Activated T-cell treated with anti-CD3 and anti-CD28 coated beads, Interleukin-2, amount 50 U/mL, for 24 hours (primary cell): ENCODE measurements at regions not wholly inside any gene's neighbourhood (a gene's known extent, or its start where the extent isn't known, plus 50 kb on each side); places are given as distances from the start of the nearest gene placed in this dataset.

Experiments used
- DNase-seq: peaks from one replicate; pipeline ENCODE4 v3.0.0-alpha.2; 2020
- H3K27ac Mint-ChIP-seq: 2 replicates; pipeline ENCODE4 v1.8.0; 2020; ENCODE audit warnings: mild to moderate bottlenecking, mixed read lengths
- H3K27me3 Mint-ChIP-seq: 2 replicates; pipeline ENCODE4 v1.8.0; 2020; ENCODE audit warnings: mixed read lengths
- H3K36me3 Mint-ChIP-seq: 2 replicates; pipeline ENCODE4 v1.8.0; 2020; ENCODE audit warnings: low read depth, mixed read lengths
- H3K4me1 Mint-ChIP-seq: 2 replicates; pipeline ENCODE4 v1.8.0; 2020; ENCODE audit warnings: low read depth, mixed read lengths
- H3K4me3 Mint-ChIP-seq: 2 replicates; pipeline ENCODE4 v1.8.0; 2020; ENCODE audit warnings: mild to moderate bottlenecking, moderate library complexity, mixed read lengths
- H3K9me3 Mint-ChIP-seq: 2 replicates; pipeline ENCODE4 v1.8.0; 2020; ENCODE audit warnings: mixed read lengths

DNA sequence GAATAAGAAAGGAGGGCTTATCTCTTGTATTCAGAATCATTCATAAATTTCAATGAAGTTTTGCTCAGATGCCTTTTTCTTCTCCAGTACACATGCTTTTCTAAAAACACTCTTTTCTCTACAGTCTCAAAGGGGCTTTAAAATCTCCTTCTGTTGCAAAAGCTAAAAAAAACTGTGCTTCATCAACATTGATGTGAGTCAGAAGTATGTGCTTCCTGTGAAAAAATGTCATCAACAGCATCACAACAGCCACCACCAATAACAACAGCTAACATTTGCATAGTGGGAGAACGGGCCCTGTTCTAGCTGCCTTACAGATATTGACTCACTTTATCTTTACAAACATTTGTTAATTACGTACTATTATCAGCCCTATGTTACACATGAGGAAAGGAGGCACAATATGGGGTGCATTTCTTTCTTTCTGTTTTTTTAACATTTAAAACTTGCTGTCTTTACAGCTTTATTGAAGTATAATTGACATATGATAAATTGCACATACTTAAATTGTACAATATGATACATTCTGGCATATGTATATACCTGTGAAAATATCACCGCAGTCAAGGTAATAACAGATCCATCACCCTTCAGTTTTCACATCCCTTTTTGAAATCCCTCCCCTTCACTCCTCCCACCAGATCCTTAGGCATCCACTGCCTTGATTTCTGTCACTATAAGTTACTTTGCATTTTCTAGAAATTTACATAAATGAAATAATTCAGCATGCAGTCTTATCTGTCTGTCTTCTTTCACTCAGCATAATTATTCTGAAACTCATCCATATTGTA is 1605.4 kb upstream of the LRRTM3 start:
- Mint-ChIP-seq H3K9me3 (peaks cover 3% of the 10 kb centered on the region), H3K4me1 (no peaks in the 10 kb centered on the region), H3K4me3 (no peak overlapping the region), H3K36me3 (no peaks in the 10 kb centered on the region), H3K27me3 (no peaks in the 10 kb centered on the region), H3K27ac (no peak overlapping the region)
- no peak for DNase-seq

DNA sequence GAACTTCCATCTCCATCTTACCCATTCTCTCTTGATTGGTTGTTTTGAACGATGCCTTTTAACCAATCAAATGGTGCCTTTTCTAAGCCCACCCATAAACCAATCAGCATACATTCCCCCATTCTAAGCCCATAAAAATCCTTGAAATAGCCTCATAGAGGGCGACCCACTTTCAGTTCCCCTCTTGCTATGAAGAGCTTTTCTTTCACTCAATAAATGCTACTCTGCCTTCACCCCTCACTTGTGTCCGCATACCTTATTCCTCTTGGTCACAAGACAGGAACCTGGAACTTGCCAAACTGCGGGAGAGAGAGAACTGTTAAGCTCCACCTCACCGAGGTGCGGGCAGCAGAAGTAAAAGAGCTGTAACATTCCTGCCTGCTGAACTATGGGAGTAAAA is 1602.0 kb upstream of the LRRTM3 start:
- no peaks in the 10 kb centered on the region for H3K27me3 Mint-ChIP-seq
- H3K36me3 Mint-ChIP-seq, result no peaks in the 10 kb centered on the region
- DNase-seq, result no peak
- no peaks in the 10 kb centered on the region for H3K4me1 Mint-ChIP-seq
- H3K27ac Mint-ChIP-seq, result no peak overlapping the region
- no peak overlapping the region for H3K4me3 Mint-ChIP-seq
- H3K9me3 Mint-ChIP-seq, result peaks cover 3% of the 10 kb centered on the region

DNA sequence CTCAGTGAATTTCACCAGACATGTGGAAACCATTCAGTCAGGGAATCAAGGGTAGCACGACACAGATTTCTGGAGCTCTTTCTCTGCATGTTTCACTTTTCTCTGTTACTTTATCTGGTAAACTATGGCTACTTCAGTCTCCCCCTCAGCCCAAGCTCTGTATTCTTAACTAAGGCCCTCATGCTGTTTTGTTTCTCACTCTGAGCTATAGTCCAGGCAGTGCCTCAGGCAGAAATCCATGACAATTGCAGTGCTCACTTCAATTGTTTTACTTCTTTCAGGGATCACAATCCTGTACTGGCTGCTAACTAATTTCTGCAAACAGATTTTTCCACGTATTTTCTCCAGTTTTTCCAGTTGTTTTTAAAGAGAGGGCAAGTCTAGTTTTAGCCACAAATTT is 1599.9 kb upstream of the LRRTM3 start:
- H3K4me3 Mint-ChIP-seq, result no peak overlapping the region
- H3K36me3 Mint-ChIP-seq, result no peaks in the 10 kb centered on the region
- H3K4me1 Mint-ChIP-seq, result no peaks in the 10 kb centered on the region
- H3K27me3 Mint-ChIP-seq, result no peaks in the 10 kb centered on the region
- no peak overlapping the region for H3K27ac Mint-ChIP-seq
- peaks cover 6% of the 10 kb centered on the region for H3K9me3 Mint-ChIP-seq
- DNase-seq, result no peak

DNA sequence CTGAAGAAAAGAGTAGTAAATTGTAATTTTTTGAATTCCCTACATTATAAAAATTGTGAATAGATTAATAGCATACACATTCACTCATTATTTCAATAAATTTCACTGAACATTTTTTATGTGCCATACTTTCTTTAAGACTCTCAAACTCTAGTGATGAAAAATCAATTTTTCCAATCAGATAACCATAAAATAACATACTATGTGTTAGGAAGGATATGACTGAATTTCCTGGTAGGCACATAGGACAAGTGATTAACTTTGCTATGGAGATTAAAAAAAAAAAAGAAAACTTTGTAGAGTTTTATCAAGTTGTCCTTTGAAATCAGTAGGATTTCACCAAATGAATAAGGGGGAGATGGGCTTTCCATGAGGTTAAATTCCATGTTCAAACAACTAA is 1597.3 kb upstream of the LRRTM3 start:
- Mint-ChIP-seq H3K36me3 (no peaks in the 10 kb centered on the region), H3K27ac (no peak overlapping the region), H3K4me1 (no peaks in the 10 kb centered on the region), H3K27me3 (no peaks in the 10 kb centered on the region), H3K9me3 (peaks cover 8% of the 10 kb centered on the region), H3K4me3 (no peak overlapping the region)
- DNase-seq, result no peak

DNA sequence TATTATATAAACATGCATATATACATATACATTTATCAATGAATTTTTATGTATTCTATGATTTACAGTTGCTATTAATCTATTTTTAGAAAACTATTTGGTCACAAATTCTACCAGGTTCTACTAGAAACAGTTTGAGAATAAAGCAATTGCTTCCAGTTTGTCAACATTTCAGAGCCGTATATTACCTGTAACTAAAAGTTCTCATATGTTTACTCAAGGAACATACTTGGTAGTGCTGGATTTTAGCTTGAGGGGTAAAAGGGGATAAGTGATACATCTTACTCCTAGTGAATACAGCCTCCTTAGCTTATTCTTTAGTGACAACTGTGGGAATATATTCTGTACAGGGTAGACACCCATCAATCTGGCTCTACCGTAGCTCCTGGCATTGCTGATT is 1590.5 kb upstream of the LRRTM3 start:
- Mint-ChIP-seq H3K36me3 (no peaks in the 10 kb centered on the region), H3K27me3 (no peaks in the 10 kb centered on the region), H3K9me3 (peaks cover 5% of the 10 kb centered on the region), H3K4me3 (no peak overlapping the region), H3K4me1 (no peaks in the 10 kb centered on the region), H3K27ac (no peak overlapping the region)
- no peak for DNase-seq

DNA sequence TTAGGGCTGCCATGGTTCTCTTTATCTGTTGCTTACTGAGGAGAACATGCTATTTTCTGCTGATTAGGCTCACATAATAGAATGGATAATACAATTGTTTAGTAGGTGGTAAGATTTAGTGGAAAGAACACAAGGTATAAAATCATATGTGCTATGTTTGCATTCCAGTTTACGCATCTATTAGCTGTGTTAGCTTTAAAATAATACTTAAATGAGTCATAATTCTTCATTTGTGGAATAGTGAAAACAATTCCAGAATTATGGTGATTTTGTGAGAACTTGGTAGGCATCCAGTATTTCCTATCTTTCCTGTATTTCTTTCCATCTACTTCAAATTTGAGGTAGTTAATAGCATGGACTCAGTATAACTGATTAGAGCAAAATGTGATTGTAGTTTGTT is 1585.5 kb upstream of the LRRTM3 start:
- Mint-ChIP-seq H3K27me3 (no peaks in the 10 kb centered on the region), H3K27ac (no peak overlapping the region), H3K4me1 (no peaks in the 10 kb centered on the region), H3K36me3 (no peaks in the 10 kb centered on the region), H3K4me3 (no peak overlapping the region), H3K9me3 (peaks cover 9% of the 10 kb centered on the region)
- DNase-seq, result no peak

DNA sequence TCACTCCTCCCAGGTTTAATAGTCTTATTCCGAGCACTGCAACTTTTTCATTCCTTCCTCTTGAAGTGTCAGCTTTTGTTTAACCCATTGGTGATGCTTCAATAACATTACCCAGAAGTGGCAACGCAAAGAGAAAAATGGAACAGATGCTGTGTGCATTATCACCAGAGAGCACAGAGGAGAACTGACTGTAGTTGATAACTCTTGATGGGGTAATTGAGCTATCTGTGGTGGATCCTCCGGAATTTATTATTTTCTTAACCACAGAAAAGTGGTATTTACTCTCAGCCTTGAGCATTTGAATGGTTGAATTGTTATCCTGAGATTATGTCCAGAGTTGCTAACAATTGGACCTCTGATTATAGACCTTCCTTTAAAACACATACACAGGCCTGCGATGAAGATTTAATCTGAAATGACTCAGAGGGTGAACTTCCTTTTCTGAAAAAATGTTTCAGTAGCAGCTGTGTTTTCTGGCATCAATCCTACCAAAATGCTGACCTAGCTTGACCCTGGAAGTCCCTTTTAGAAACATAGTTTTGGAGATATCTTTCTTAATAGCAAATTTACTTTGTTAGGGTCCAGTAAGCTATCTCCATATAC is 1584.4 kb upstream of the LRRTM3 start:
- Mint-ChIP-seq H3K36me3 (no peaks in the 10 kb centered on the region), H3K4me1 (no peaks in the 10 kb centered on the region), H3K9me3 (peaks cover 9% of the 10 kb centered on the region), H3K27me3 (no peaks in the 10 kb centered on the region), H3K27ac (no peak overlapping the region), H3K4me3 (no peak overlapping the region)
- DNase-seq, result no peak

DNA sequence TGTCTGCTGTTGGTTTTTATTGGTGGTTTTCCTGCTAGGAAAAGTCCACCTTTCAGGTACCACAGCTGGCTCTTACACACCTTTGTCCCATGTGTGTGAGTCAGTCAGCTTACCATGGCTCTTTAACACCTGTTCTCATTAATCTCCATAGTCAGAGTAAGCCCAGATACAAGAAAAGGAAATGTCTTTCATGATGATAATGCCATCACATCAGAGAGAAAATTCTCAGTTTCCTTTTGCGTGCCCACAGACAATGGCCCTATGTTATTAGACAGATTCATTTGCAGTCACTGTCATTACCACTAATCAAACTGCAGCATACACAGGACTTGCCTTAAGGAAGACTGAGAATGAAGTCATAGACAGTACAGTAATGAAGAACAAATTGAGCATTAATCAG is 1583.6 kb upstream of the LRRTM3 start:
- H3K4me1 Mint-ChIP-seq, result no peaks in the 10 kb centered on the region

DNA sequence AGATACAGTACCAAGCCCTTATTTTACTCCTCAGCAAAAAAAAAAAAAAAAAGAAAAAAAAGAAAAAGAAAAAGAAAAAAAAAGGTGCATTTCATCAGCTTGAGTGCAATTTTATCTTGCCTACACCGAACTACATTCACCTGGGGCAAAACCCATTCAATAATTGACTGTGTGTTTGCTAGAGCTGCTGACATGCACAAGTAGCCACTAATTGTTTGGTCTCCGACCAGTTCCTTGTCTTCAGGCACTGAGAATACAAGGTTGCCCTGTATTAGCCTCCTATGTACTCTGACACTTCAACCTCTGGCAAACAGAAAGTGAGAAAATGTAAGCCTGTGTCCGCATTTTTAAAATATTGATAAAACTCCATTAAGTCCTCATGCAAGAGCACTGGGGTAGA is 1579.4 kb upstream of the LRRTM3 start:
- Mint-ChIP-seq H3K4me3 (no peak overlapping the region), H3K27ac (no peak overlapping the region), H3K4me1 (no peaks in the 10 kb centered on the region), H3K36me3 (no peaks in the 10 kb centered on the region), H3K27me3 (no peaks in the 10 kb centered on the region), H3K9me3 (peaks cover 8% of the 10 kb centered on the region)
- DNase-seq, result no peak

More for the DNA sequence above, 1583.6 kb upstream of the LRRTM3 start:
- no peaks in the 10 kb centered on the region for H3K36me3 Mint-ChIP-seq
- peaks cover 9% of the 10 kb centered on the region for H3K9me3 Mint-ChIP-seq
- no peaks in the 10 kb centered on the region for H3K27me3 Mint-ChIP-seq
- DNase-seq, result no peak
- no peak overlapping the region for H3K27ac Mint-ChIP-seq
- H3K4me3 Mint-ChIP-seq, result no peak overlapping the region

DNA sequence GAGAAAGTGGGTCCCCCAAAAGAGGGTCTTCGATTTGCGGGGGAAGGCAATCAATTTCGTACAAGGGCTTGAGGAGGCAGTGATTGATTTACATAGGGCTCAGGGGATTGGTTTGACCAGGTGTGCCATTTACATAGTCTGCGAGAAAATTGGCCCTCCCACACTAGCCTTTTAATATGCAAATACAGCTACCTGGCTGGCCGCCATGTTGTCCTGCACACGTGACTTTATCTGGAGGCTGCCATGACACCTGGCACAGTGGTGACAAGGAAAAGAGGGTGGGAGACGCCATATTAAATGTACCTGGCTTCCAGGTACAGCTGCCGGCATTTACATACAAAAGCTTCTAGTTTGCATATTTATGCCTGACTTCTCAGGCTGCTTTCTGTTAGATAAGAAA is 1577.2 kb upstream of the LRRTM3 start:
- no peaks in the 10 kb centered on the region for H3K27me3 Mint-ChIP-seq
- no peaks in the 10 kb centered on the region for H3K36me3 Mint-ChIP-seq
- H3K4me1 Mint-ChIP-seq, result no peaks in the 10 kb centered on the region
- H3K9me3 Mint-ChIP-seq, result peaks cover 19% of the 10 kb centered on the region
- H3K4me3 Mint-ChIP-seq, result no peak overlapping the region
- H3K27ac Mint-ChIP-seq, result no peak overlapping the region
- DNase-seq, result no peak

DNA sequence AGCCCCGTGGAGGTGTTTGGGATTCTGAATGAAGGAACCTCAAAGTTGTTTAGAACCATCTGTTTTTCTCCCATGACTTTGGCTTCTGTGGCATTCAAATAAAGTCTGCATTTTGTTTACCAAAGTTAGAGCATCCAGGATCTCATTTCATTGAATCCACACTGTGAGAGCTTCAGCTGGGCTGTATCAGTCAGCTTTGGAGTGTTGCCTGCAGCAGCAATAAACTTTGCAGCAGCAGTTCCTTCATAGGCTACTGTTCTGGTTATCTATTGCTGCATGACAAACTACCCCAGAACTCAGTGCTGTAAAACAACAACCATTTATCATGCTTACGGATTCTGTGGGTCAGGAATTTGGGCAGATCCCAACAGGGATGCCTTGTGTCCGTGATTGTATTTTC is 1575.2 kb upstream of the LRRTM3 start:
- H3K27me3 Mint-ChIP-seq, result no peaks in the 10 kb centered on the region
- no peaks in the 10 kb centered on the region for H3K4me1 Mint-ChIP-seq
- no peaks in the 10 kb centered on the region for H3K36me3 Mint-ChIP-seq
- no peak overlapping the region for H3K27ac Mint-ChIP-seq
- H3K4me3 Mint-ChIP-seq, result no peak overlapping the region
- peaks cover 16% of the 10 kb centered on the region for H3K9me3 Mint-ChIP-seq
- DNase-seq, result no peak

DNA sequence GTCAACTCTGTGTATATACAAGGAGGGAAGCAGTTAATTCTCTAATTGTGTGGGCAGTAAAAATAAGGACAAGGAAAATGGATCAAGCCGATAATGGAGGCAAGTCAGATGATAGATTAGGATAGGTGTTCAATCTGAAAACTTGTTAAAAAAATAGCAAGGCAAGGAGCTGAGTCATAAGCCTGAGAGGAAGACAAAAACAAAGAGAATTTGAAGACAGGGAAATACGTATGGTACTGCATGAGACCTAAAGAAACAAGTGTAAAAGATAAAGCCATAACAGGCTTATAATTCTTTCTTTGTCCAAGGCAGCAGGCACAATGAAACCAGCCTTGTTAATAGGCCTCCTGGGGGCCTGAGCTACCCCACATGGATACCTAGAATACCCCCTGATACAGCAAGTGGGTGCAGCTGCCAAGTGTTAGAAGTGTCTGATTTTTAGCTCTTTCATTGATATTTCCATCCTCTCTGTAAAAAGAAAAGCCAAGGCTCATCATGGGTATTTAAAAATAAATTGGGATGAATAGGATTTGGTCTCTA is 1570.6 kb upstream of the LRRTM3 start:
- no peak overlapping the region for H3K27ac Mint-ChIP-seq

DNA sequence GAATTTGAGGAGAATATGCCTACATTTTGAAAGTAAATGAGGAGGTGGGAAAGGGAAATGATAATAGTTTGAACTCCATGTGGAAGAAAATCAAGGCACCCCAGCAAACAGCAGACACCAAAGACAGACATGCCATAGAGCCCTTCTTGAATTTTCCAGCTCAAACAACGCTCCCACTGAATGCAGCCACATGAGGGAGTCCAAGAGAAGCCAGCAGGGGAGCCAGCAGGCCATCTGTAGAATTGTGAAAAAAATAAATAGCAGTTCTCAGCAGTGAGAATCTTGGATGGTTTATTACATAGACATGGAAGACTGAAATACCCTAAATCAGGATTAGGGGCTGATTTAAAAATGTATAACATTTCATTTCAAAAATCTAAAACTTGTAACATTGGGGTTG is 1567.3 kb upstream of the LRRTM3 start:
- Mint-ChIP-seq H3K9me3 (peaks cover 9% of the 10 kb centered on the region), H3K27ac (no peak overlapping the region), H3K4me1 (no peaks in the 10 kb centered on the region), H3K4me3 (no peak overlapping the region), H3K36me3 (no peaks in the 10 kb centered on the region), H3K27me3 (no peaks in the 10 kb centered on the region)
- no peak for DNase-seq

More for the DNA sequence above, 1570.6 kb upstream of the LRRTM3 start:
- Mint-ChIP-seq H3K4me1 (no peaks in the 10 kb centered on the region), H3K4me3 (no peak overlapping the region), H3K27me3 (no peaks in the 10 kb centered on the region), H3K36me3 (no peaks in the 10 kb centered on the region), H3K9me3 (peaks cover 19% of the 10 kb centered on the region)
- DNase-seq, result no peak

DNA sequence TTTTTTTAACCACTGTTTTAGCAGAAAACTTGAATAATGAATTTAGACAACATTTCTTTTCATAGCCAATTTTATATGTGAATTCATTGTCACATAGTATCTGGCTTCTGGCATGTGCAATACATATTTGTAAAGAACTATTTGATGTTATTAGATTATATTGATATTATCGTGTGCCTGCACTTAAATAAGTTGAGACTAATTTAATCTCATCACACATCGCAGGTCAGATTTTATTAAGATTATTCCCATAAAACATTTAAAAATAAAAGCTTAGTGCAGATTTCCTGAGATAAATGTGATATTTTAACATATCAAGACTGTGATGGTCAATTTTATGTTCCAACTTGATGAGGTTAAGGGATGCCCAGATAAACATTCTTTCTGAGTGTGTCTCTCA is 1565.3 kb upstream of the LRRTM3 start:
- Mint-ChIP-seq H3K4me1 (no peaks in the 10 kb centered on the region), H3K9me3 (peaks cover 11% of the 10 kb centered on the region), H3K4me3 (no peak overlapping the region), H3K27me3 (no peaks in the 10 kb centered on the region), H3K27ac (no peak overlapping the region), H3K36me3 (no peaks in the 10 kb centered on the region)
- no peak for DNase-seq

DNA sequence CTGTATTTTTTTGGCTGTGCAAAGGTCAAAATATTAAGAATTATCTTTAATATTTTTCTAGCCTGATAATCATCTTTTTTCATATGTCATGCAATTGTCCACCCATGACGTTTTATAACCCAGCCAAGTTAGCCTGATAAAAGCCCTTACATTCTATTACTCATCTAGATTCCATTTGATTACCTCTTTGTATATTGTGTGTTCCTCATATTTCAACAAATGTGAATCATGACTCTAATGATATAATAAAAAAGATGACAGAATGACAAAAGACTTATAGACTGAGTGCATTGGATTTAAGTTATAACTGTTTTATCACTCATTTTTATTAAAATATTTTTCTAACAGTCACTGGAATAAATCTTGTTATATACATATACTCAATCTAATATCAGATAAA is 1560.0 kb upstream of the LRRTM3 start:
- no peak for DNase-seq
- Mint-ChIP-seq H3K4me1 (no peaks in the 10 kb centered on the region), H3K36me3 (no peaks in the 10 kb centered on the region), H3K9me3 (peaks cover 4% of the 10 kb centered on the region), H3K4me3 (no peak overlapping the region), H3K27me3 (no peaks in the 10 kb centered on the region), H3K27ac (no peak overlapping the region)
